ENCODE measurements at regions not wholly inside any gene's neighbourhood (a gene's known extent, or its start where the extent isn't known, plus 50 kb on each side); places are given as distances from the start of the nearest gene placed in this dataset.

DNA sequence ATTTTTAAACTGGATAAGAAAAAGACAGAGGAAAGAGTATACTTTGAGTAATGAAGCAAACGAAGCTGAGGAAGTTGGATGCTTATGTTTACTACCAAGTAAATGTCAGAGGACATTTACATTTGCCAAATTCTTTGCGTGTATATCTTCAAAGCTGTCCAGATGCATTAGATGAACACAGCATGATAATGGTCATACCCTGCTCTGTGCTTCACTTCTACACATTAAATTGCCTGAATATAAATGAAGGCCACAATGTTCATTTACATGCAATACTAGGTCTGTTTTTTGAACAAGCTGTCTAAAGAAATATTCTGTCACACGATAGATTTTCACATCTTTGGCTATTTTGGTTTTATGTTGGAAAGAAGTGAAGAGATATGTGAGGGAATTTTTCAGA lies 405.8 kb upstream of the ADAMTS9 start:
- TF ChIP-seq GATA3 (IDR thresholded peaks at IDR 0.05; ENCODE audit: low read depth, low read length) (peak; percentile 61), GATA2 (IDR thresholded peaks at IDR 0.05; ENCODE audit: low read depth, low read length) (peak; percentile 31; the same call in 1 of the 2 replicates)

DNA sequence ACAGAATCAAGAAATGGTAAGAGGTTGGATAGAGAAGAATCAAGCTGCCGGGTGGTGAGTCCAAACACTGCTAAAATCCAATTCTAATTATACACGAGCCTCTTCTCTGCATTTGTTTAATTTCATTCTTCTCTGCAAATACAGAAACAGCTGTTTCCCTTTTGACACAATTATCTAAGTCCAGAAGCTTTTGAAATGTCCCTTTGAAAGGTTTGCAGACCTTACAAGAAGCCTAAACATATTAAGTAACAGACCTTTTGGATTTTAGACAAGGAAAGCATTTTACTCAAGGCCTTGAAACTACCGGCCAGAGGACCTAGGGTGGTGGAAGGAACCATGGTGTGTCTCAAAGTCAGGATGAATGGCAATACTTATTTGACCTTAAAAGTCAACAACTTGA lies 403.8 kb upstream of the ADAMTS9 start:
- TF ChIP-seq GATA2 (IDR thresholded peaks at IDR 0.05; ENCODE audit: low read depth, low read length) (no peak), GATA3 (IDR thresholded peaks at IDR 0.05; ENCODE audit: low read depth, low read length) (no peak)

DNA sequence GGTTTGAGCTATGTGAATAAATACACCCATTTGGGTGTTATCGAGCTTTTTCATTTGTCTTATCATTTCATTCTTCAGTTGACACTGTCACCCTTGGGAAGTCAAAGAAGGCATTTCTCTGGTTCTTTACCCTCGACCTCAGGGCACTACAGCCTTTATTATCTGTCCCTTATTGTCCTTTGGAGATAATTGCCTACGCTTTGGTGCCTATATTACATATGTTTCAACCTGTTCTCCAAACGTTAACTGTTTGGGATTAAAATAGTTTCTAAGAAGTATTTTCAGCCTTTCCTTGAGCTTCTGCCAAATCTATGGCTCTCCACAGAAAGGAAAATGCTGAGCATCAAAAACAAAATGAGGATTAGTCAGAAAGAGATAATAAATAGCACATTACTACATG lies 395.4 kb upstream of the ADAMTS9 start:
- TF ChIP-seq GATA2 (IDR thresholded peaks at IDR 0.05; ENCODE audit: low read depth, low read length), result no peak
- TF ChIP-seq GATA3 (IDR thresholded peaks at IDR 0.05; ENCODE audit: low read depth, low read length), result no peak

DNA sequence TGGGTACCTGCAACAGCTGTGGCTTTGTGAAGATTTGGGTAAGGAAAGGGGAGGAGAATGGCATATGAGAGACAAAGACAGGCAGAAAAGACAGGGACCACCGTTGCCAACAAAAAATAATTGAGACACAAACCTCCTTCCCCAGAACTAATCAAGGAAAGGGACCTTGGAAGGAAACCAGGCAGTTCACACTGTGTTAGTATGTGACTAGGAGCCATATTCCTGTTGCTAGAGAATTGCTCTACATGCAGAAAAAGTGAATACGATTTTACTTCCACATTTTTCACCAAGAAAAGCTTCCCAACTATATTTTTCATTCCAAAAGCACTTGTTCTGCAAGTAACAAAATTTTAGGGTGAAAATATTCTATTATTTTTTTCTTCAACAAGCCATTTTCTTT lies 393.7 kb upstream of the ADAMTS9 start:
- no peak for TF ChIP-seq GATA2 (IDR thresholded peaks at IDR 0.05; ENCODE audit: low read depth, low read length)
- no peak for TF ChIP-seq GATA3 (IDR thresholded peaks at IDR 0.05; ENCODE audit: low read depth, low read length)

DNA sequence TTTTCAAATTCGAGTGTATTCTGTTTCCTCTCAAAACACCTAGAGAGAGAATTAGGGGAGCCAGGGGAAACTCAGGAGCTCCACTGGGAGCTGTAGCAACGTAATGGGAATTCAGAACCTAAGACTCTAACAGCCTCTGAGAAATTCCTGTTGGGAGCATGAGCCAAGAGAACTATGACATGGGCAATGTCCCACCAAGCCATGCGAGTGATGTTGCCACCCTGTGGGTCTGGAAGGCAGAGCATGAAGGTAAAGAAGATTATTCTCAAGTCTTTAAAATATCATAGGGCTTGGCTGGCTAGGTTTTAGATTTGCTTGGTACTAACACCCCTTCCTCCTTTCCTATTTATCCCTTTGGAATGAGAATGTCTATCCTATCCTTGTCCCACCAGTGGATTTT lies 392.6 kb upstream of the ADAMTS9 start:
- no peak for TF ChIP-seq GATA2 (IDR thresholded peaks at IDR 0.05; ENCODE audit: low read depth, low read length)
- TF ChIP-seq GATA3 (IDR thresholded peaks at IDR 0.05; ENCODE audit: low read depth, low read length), result no peak

GRCh38 chr3:65079560-65079959 lies 391.8 kb upstream of the ADAMTS9 start:
- TF ChIP-seq GATA3 (IDR thresholded peaks at IDR 0.05; ENCODE audit: low read depth, low read length), result no peak
- no peak for TF ChIP-seq GATA2 (IDR thresholded peaks at IDR 0.05; ENCODE audit: low read depth, low read length)

GRCh38 chr3:65078748-65079147 lies 390.9 kb upstream of the ADAMTS9 start:
- TF ChIP-seq GATA2 (IDR thresholded peaks at IDR 0.05; ENCODE audit: low read depth, low read length), result no peak
- TF ChIP-seq GATA3 (IDR thresholded peaks at IDR 0.05; ENCODE audit: low read depth, low read length), result no peak

DNA sequence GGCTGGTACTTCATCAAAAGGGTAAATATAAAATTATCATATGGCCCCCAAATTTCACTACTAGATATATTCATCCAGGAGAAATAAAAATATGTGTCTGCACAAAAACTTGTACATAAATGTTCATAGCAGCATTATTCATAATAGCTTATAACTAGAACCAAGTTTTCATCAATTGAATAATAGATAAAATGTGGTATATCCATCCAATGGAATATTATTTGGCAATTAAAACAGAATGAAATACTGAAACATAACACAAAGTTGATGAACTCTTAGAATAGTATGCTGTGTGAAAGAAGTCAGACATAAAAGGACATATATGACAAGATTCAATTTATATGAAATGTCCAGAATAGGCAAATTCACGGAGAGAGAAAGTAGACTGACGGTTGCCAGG lies 389.3 kb upstream of the ADAMTS9 start:
- TF ChIP-seq GATA3 (IDR thresholded peaks at IDR 0.05; ENCODE audit: low read depth, low read length), result no peak
- no peak for TF ChIP-seq GATA2 (IDR thresholded peaks at IDR 0.05; ENCODE audit: low read depth, low read length)

- TF ChIP-seq GATA2 (IDR thresholded peaks at IDR 0.05; ENCODE audit: low read depth, low read length) (no peak), GATA3 (IDR thresholded peaks at IDR 0.05; ENCODE audit: low read depth, low read length) (no peak)
Measured at GRCh38 chr3:65070968-65071367, 383.2 kb upstream of the ADAMTS9 start.

GRCh38 chr3:65060904-65061303 lies 373.1 kb upstream of the ADAMTS9 start:
- TF ChIP-seq GATA2 (IDR thresholded peaks at IDR 0.05; ENCODE audit: low read depth, low read length), result no peak
- TF ChIP-seq GATA3 (IDR thresholded peaks at IDR 0.05; ENCODE audit: low read depth, low read length), result no peak

DNA sequence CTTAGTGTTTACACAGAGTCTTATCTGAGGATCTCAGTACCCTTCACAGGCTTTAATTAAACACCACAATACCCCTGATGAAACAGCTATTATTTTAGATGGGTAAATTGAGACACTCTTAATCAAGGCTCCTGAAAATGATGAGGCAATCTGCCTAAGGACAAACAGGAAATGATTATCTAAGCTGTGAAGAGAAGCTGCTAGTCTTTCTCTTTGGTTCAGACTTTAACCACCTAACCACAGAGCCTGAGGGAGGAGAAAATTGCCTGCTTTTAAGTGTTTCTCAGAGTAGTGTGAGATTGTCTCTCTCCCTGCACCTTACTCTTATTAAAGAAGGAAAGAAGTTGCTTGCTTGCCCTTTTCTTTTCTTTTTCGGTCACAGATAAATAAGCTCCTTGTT lies 364.3 kb upstream of the ADAMTS9 start:
- TF ChIP-seq GATA3 (IDR thresholded peaks at IDR 0.05; ENCODE audit: low read depth, low read length) (no peak), GATA2 (IDR thresholded peaks at IDR 0.05; ENCODE audit: low read depth, low read length) (no peak)

GRCh38 chr3:65048151-65048550 lies 360.4 kb upstream of the ADAMTS9 start:
- TF ChIP-seq GATA2 (IDR thresholded peaks at IDR 0.05; ENCODE audit: low read depth, low read length), result no peak

DNA sequence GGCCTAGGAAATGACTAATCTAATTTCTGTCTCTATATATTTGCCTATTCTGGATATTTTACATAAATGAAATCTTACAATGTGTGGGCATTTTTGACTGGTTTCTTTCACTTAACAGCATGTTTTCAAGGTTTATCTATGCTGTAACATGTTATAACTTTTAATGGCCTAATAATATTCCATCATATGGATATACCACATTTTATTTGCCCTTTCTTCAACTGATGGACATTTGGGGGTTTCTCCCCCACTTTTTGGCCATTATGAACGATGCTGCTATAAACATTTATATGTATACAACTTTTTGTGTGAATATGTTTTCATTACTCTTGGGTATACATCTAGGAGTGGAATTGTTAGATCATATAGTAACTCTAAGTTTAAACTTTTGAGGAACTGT lies 357.3 kb upstream of the ADAMTS9 start:
- TF ChIP-seq GATA2 (IDR thresholded peaks at IDR 0.05; ENCODE audit: low read depth, low read length) (no peak), GATA3 (IDR thresholded peaks at IDR 0.05; ENCODE audit: low read depth, low read length) (no peak)

DNA sequence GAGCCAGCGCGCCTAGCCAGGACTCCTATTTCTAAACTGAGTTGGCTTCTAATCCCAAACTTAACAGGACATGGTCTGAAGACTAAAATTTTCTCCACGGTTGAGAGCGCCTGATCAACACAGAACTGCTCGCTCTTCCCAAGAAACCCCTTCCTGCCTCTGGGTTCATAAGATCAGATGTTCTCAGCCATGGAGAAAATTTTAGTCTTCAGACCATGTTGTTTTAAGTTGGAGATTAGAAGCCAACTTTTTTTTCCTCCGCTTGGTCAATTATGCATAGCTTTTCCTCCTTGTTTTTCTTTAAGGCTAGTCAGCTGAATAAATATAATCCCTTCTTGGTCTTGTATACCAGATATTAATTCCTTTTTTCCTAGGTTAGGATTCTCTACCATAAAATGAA lies 356.6 kb upstream of the ADAMTS9 start:
- TF ChIP-seq GATA2 (IDR thresholded peaks at IDR 0.05; ENCODE audit: low read depth, low read length) (no peak), GATA3 (IDR thresholded peaks at IDR 0.05; ENCODE audit: low read depth, low read length) (no peak)

DNA sequence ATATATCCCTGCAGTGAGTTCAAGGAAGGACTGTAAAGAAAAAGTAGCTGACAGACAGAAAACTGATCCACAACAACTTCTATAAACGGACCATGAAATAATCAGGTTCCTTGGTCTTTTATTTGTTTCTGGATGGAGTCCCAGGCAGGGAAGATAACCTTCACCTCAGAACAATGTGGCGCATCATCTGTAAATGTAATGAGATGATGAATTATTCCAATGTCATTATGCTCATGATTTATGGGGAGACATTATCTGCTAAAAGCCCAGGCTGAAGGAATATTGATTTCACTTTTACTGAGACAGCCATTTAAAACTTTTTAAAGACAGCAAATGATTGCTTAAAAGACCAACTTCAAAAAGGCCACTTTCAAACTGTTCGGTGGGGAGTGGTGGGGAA lies 354.9 kb upstream of the ADAMTS9 start:
- TF ChIP-seq GATA2 (IDR thresholded peaks at IDR 0.05; ENCODE audit: low read depth, low read length) (no peak), GATA3 (IDR thresholded peaks at IDR 0.05; ENCODE audit: low read depth, low read length) (no peak)

DNA sequence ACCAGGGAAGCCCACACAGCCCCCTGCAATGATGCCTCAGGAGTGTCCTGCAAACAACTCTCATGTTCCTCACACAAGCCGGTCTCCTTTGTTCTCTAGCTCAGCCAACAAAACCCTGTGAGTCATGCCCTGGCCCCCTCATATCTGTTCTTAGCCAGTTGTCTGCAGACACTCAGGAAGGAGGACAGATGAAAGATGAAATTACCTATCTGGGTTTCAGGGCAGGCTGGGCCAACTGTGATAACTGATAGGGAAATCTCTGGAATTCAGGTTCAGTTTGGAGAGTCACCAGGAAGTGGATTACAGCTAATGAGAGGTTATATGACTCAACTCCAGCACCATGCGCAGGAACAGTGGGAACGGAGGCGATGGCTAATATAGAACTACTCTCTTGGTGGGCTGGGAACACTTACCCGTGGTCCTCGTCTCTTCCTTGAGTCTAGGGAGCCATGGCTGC lies 352.0 kb upstream of the ADAMTS9 start:
- no peak for TF ChIP-seq GATA3 (IDR thresholded peaks at IDR 0.05; ENCODE audit: low read depth, low read length)
